Epithelial cell of proximal tubule (primary cell): ENCODE measurements at regions not wholly inside any gene's neighbourhood (a gene's known extent, or its start where the extent isn't known, plus 50 kb on each side); places are given as distances from the start of the nearest gene placed in this dataset.

Source experiments
- DNase-seq: peaks from one replicate; pipeline ENCODE4 v3.0.0-alpha.2; 2011; ENCODE audit warnings: low read depth
- H3K4me3 ChIP-seq: 2 replicates; pipeline ENCODE4 v1.5.1; 2011; ENCODE audit warnings: low read depth, mild to moderate bottlenecking, low read length
- CTCF ChIP-seq: conservative IDR thresholded peaks from 2 replicates; pipeline ENCODE4 v1.5.1; 2012; ENCODE audit warnings: low read depth, mild to moderate bottlenecking, low read length

DNA sequence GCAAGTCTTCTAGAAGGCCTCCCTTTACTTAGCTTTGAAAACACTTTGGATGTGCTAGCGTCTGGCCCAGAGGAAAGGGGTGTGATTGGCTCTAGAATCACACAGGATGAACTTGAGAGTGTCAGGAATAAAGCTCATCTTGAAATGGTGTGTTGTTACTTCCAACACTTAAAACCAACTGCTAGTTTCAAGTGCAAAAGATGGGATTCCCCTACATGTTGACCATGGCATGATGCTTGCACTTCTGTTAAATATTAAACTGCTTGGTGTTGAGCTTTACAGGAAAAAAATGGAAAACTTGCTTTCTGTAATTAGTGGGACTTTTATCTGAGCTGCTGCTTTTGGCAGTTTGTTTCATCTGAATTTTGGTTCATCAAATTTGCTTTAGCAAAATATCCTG, 261.1 kb downstream of the MED10 start:
- H3K4me3 ChIP-seq, result no peak overlapping the region
- no peak for DNase-seq
- no peak for TF ChIP-seq CTCF

- H3K4me3 ChIP-seq, result no peak overlapping the region
- no peak for DNase-seq
- TF ChIP-seq CTCF, result no peak
Measured at GRCh38 chr5:6115852-6116251, 262.5 kb downstream of the MED10 start.

DNA sequence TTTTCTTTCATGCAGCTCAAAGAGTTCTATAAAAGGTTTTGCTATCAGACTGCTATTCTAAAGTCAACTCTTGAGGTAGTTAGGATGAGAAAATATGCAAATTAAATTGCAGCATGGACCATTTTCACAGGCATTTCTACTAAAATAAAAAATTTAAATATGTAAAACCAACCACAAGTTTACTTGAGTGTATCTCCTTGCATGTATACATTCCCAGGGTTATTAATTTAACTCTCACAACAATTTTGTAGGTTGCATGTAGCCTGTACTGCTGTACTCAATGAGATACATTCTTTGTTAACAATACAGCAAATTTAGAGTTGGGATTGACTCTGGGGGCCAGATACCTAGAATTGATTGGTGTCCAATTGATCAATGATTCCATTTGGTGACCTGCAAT, 265.8 kb downstream of the MED10 start:
- DNase-seq, result no peak
- no peak overlapping the region for H3K4me3 ChIP-seq
- TF ChIP-seq CTCF, result no peak

DNA sequence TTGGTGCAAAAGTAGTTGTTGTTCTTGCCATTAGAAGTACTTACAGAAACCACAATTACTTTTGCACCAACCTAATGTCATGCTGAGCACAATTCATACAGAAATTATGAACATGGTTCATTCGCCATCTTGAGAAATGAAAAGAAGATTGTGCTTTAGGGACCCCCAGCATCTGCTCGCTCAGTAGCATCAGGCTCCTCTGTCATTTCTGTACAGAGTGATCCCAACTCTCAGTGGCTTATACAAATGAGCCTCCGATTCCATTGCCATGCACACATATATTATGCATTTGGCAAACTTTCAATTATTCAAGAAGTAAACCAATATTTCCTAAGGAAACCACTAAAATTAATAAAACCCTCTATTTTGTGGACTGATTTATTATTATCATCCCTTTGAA, 266.2 kb downstream of the MED10 start:
- no peak overlapping the region for H3K4me3 ChIP-seq
- DNase-seq, result no peak
- TF ChIP-seq CTCF, result no peak

- H3K4me3 ChIP-seq, result no peak overlapping the region
- no peak for DNase-seq
- TF ChIP-seq CTCF, result no peak
Measured at GRCh38 chr5:6111131-6111530, 267.2 kb downstream of the MED10 start.

- no peak overlapping the region for H3K4me3 ChIP-seq
- no peak for TF ChIP-seq CTCF
- DNase-seq, result no peak
Measured at GRCh38 chr5:6110441-6111005, 267.8 kb downstream of the MED10 start.

GRCh38 chr5:6108981-6109825, 269.1 kb downstream of the MED10 start:
- no peak for DNase-seq
- TF ChIP-seq CTCF, result no peak
- H3K4me3 ChIP-seq, result no peak overlapping the region
